Kidney epithelial cell (primary cell): ENCODE measurements at regions not wholly inside any gene's neighbourhood (a gene's known extent, or its start where the extent isn't known, plus 50 kb on each side); places are given as distances from the start of the nearest gene placed in this dataset.

Experiments
- DNase-seq: peaks from one replicate; pipeline ENCODE4 v3.0.0-alpha.2; 2010; ENCODE audit warnings: low read depth
- H3K27me3 ChIP-seq: 2 replicates; pipeline ENCODE4 v1.6.0; 2011; ENCODE audit warnings: low read length; ENCODE audit not compliant: control insufficient read depth, insufficient read depth
- H3K36me3 ChIP-seq: 2 replicates; pipeline ENCODE4 v1.5.1; 2011; ENCODE audit warnings: low read length; ENCODE audit not compliant: control insufficient read depth, insufficient read depth
- H3K4me3 ChIP-seq: 2 replicates; pipeline ENCODE4 v1.5.1; 2011; ENCODE audit warnings: low read depth, mild to moderate bottlenecking, control low read depth, low read length
- CTCF ChIP-seq: IDR thresholded peaks from 2 replicates; pipeline ENCODE4 v1.5.1; 2011; ENCODE audit warnings: mild to moderate bottlenecking, moderate library complexity, low read length, control low read depth, inconsistent platforms; ENCODE audit not compliant: insufficient read depth, poor library complexity, severe bottlenecking

DNA sequence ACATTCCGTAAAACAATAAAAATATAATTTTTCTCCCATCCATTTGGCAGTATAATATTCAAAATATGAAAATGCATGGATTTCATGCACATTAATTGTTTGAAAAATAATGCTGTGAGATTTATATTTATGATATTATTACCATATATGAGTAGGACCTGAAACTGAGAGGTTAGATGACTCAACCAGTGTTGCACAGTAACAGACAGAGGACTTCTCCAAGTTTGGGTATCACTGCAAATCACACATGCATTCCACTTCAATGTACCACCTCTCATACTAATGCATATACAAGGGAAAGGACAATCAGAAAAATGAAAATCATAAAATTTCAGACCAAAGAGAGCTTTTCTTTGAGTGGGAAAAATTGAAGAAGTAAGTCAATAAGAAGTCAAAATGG, 269.5 kb downstream of the SOCS6 start:
- H3K27me3 ChIP-seq, result no peaks in the 10 kb centered on the region

DNA sequence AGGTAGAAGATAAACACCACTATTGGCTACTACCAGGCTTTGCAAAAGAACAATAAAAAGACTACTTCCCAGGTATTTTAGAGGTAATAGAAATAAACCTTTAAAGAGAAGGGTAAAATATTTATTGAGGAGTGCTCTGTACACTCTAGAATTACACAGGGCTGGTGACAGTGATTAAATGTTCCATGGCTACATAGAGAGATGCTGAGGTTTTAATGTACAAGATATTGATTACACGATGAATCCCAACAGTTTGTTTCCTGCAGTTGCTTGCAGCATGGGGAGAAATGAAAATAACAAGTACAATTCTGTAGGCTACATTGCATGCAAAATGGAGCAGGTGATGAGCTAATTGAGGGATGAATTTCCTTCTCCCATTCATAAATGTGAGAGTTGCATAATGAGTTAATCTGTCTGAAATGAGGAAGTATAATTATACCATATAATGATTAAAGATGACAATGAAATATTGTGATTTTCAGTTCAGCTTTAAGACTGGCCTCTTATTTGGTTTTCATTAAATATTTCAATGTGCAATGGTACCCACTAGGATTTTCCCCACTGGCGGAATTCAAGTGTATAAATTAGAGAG, 266.1 kb downstream of the SOCS6 start:
- DNase-seq, result no peak
- Histone ChIP-seq H3K36me3 (no peaks in the 10 kb centered on the region), H3K4me3 (no peak overlapping the region), H3K27me3 (no peaks in the 10 kb centered on the region)
- no peak for TF ChIP-seq CTCF

More for the DNA sequence above, 269.5 kb downstream of the SOCS6 start:
- TF ChIP-seq CTCF, result no peak
- no peaks in the 10 kb centered on the region for H3K36me3 ChIP-seq
- H3K4me3 ChIP-seq, result no peak overlapping the region
- DNase-seq, result no peak

GRCh38 chr18:70553936-70554260, 265.1 kb downstream of the SOCS6 start:
- Histone ChIP-seq H3K27me3 (no peaks in the 10 kb centered on the region), H3K36me3 (no peaks in the 10 kb centered on the region), H3K4me3 (no peak overlapping the region)
- no peak for TF ChIP-seq CTCF
- no peak for DNase-seq

DNA sequence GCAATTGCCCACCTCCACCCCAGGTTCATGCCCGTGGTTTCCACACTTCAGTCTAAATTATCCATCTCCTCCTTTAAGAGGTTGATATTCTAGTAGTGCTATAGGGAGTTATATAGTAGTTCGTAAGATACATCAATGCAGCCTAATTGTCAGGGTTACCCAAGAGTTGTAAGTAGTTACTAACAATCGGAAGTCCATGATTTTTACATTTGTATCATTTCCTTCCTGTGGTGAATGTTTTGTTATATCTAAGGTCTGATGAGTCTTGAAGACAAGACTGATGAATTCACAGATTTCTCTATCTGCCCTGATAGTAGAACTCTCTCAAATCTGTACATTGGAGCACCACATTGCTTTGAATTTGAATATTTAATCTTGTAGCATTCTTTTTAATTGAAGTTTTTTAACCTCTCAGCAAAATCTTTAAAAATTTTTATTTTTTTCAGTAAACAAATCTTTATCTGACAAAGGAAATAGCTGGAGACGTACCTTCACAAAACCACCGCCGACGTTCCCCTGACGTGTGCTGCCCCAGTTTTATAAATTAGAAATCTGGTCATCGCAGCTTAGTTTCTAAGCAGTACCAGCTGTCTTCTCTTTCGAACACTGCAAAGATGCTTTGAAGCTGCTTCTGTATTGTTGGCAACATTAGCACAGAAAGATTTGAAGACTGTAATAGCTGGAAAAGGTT, 264.5 kb downstream of the SOCS6 start:
- no peaks in the 10 kb centered on the region for H3K27me3 ChIP-seq
- no peak overlapping the region for H3K4me3 ChIP-seq
- no peaks in the 10 kb centered on the region for H3K36me3 ChIP-seq
- DNase-seq, result no peak
- TF ChIP-seq CTCF, result no peak

DNA sequence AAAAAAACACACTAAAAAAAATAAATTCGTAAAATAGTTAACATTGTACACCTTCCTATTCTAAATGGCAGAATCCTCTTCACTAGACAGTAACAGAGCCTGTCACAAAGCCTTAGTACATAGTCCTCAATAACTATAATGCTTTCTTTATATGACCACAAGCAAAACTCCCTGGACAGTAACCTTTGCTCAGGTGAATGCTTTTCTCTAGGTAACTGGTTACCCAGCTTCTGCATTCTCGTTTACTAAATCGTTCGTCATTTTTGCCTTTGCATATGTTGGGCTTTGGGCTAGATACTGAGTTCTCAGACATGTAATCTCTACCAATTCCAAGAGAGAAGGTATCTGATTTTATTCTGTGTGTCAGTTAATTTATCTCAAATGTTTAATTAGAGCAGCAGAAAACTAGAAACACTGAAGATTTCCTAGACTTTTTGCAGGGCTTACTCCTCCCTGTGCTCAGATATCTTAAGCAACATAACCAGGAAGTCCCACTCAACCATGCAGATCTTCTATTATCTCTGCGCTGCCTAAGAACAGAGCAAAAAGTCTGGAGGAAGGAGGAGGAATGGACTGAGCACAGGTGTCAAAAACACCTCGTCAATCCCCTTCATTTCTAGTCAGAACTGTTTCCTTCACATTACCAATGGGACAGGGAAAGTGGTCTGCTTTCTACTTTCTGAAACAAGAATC, 247.7 kb downstream of the SOCS6 start:
- no peak for DNase-seq

More for the DNA sequence above, 247.7 kb downstream of the SOCS6 start:
- H3K27me3 ChIP-seq, result no peaks in the 10 kb centered on the region
- no peak for TF ChIP-seq CTCF
- no peaks in the 10 kb centered on the region for H3K36me3 ChIP-seq
- no peak overlapping the region for H3K4me3 ChIP-seq
